NCI-H446 (cell line): ENCODE measurements at regions not wholly inside any gene's neighbourhood (a gene's known extent, or its start where the extent isn't known, plus 50 kb on each side); places are given as distances from the start of the nearest gene placed in this dataset.

Source experiments
- DNase-seq, 2 experiments: peaks; one replicate each; lab custom pipeline; 2025; lab: John Stamatoyannopoulos, UW

GRCh38 chr11:32204751-32205150 is 113.9 kb downstream of the RCN1 start:
- no peak for DNase-seq

GRCh38 chr11:32210556-32210955 is 119.7 kb downstream of the RCN1 start:
- DNase-seq: peak in 1 of 2 experiments; percentile 40

- DNase-seq: no peak
Observed at GRCh38 chr11:32213223-32213622, 122.3 kb downstream of the RCN1 start.

GRCh38 chr11:32215157-32215556 is 124.3 kb downstream of the RCN1 start:
- DNase-seq: no peak

- DNase-seq: no peak
Observed at GRCh38 chr11:32216749-32217148, 125.9 kb downstream of the RCN1 start.

- DNase-seq: no peak
Observed at GRCh38 chr11:32219320-32219719, 128.4 kb downstream of the RCN1 start.

GRCh38 chr11:32221476-32222032 is 130.7 kb downstream of the RCN1 start:
- no peak for DNase-seq

- DNase-seq: no peak
Observed at GRCh38 chr11:32224580-32224979, 133.7 kb downstream of the RCN1 start.

GRCh38 chr11:32225571-32226285 is 134.9 kb downstream of the RCN1 start:
- DNase-seq: no peak

- no peak for DNase-seq
Observed at GRCh38 chr11:32226480-32226879, 135.6 kb downstream of the RCN1 start.

GRCh38 chr11:32229576-32230240 is 138.8 kb downstream of the RCN1 start:
- no peak for DNase-seq

GRCh38 chr11:32231909-32232493 is 141.1 kb downstream of the RCN1 start:
- DNase-seq: peak; percentile 21 to 62

GRCh38 chr11:32232516-32232915 is 141.6 kb downstream of the RCN1 start:
- no peak for DNase-seq

- no peak for DNase-seq
Observed at GRCh38 chr11:32233276-32233675, 142.4 kb downstream of the RCN1 start.

- DNase-seq: no peak
Observed at GRCh38 chr11:32233928-32234327, 143.1 kb downstream of the RCN1 start.

- DNase-seq: no peak
Observed at GRCh38 chr11:32244453-32244852, 153.6 kb downstream of the RCN1 start.

- DNase-seq: peak in 1 of 2 experiments; percentile 23
Observed at GRCh38 chr11:32253706-32254105, 162.8 kb downstream of the RCN1 start.

GRCh38 chr11:32255841-32256240 is 165.0 kb downstream of the RCN1 start:
- DNase-seq: peak; percentile 98 to 99

GRCh38 chr11:32256466-32256865 is 165.6 kb downstream of the RCN1 start:
- DNase-seq: no peak

GRCh38 chr11:32259641-32260081 is 168.8 kb downstream of the RCN1 start:
- peak; percentile 61 to 93 for DNase-seq

GRCh38 chr11:32262367-32262766 is 171.5 kb downstream of the RCN1 start:
- DNase-seq: no peak

- no peak for DNase-seq
Observed at GRCh38 chr11:32265911-32266310, 169.4 kb downstream of the WT1 start.

- no peak for DNase-seq
Observed at GRCh38 chr11:32266601-32267000, 168.7 kb downstream of the WT1 start.
